Right ventricle myocardium superior (tissue), 1 donor: ENCODE measurements at regions not wholly inside any gene's neighbourhood (a gene's known extent, or its start where the extent isn't known, plus 50 kb on each side); places are given as distances from the start of the nearest gene placed in this dataset.

Source experiments
- ATAC-seq: fragments of 200-7000 bp; cut with Tn5 transposase; one replicate; pipeline ENCODE4 v1.9.1; 2020; ENCODE audit warnings: mild to moderate bottlenecking; ENCODE audit not compliant: poor library complexity
- DNase-seq: peaks from one replicate; pipeline ENCODE4 v3.0.0-alpha.2; 2020
- intact Hi-C: fragments of 100-400 bp; cut with DNase I; formaldehyde crosslinking; loops from one replicate; pipeline ENCODE4 v1.11.2; 2022
- donor health status: DM: no; HTN: yes; CAD: no; lungs with severe emphysema.

GRCh38 chr14:79991866-79992265 lies 219.4 kb downstream of the DIO2 start:
- ATAC-seq (no peak), DNase-seq (no peak)
- intact Hi-C loops, result no loop called here

GRCh38 chr14:79989990-79990389 lies 221.3 kb downstream of the DIO2 start:
- intact Hi-C loops, result no loop called here
- ATAC-seq, result no peak

GRCh38 chr14:79986251-79986650 lies 225.1 kb downstream of the DIO2 start:
- intact Hi-C loops, result no loop called here
- no peak for DNase-seq

More at GRCh38 chr14:79989990-79990389, 221.3 kb downstream of the DIO2 start:
- no peak for DNase-seq

GRCh38 chr14:79972230-79972629 lies 239.1 kb downstream of the DIO2 start:
- intact Hi-C loops, result no loop called here
- no peak for DNase-seq
- peak; percentile 29 for ATAC-seq

More at GRCh38 chr14:79986251-79986650, 225.1 kb downstream of the DIO2 start:
- no peak for ATAC-seq

GRCh38 chr14:79971330-79971729 lies 240.0 kb downstream of the DIO2 start:
- no peak for DNase-seq
- no peak for ATAC-seq
- intact Hi-C loops, result no loop called here

- intact Hi-C loops, result no loop called here
- DNase-seq (no peak), ATAC-seq (no peak)
Observed at GRCh38 chr14:79967453-79967852, 243.9 kb downstream of the DIO2 start.

GRCh38 chr14:79967001-79967400 lies 244.3 kb downstream of the DIO2 start:
- intact Hi-C loops, result no loop called here
- DNase-seq (no peak), ATAC-seq (no peak)

GRCh38 chr14:79965896-79966295 lies 245.4 kb downstream of the DIO2 start:
- ATAC-seq (no peak), DNase-seq (no peak)
- intact Hi-C loops, result no loop called here

GRCh38 chr14:79961197-79961596 lies 250.1 kb downstream of the DIO2 start:
- no peak for ATAC-seq
- intact Hi-C loops, result no loop called here

GRCh38 chr14:79960288-79960687 lies 251.0 kb downstream of the DIO2 start:
- intact Hi-C loops, result no loop called here
- no peak for ATAC-seq
- no peak for DNase-seq

More at GRCh38 chr14:79961197-79961596, 250.1 kb downstream of the DIO2 start:
- no peak for DNase-seq

GRCh38 chr14:79951572-79951971 lies 259.7 kb downstream of the DIO2 start:
- no peak for ATAC-seq
- intact Hi-C loops, result no loop called here
- no peak for DNase-seq

GRCh38 chr14:79949906-79950305 lies 261.4 kb downstream of the DIO2 start:
- intact Hi-C loops, result no loop called here
- DNase-seq, result no peak

GRCh38 chr14:79947440-79948054 lies 263.8 kb downstream of the DIO2 start:
- intact Hi-C loops, result no loop called here
- no peak for DNase-seq
- ATAC-seq, result no peak

More at GRCh38 chr14:79949906-79950305, 261.4 kb downstream of the DIO2 start:
- ATAC-seq, result no peak

GRCh38 chr14:79939235-79939634 lies 272.1 kb downstream of the DIO2 start:
- intact Hi-C loops, result no loop called here
- ATAC-seq, result no peak

GRCh38 chr14:79938185-79938584 lies 273.1 kb downstream of the DIO2 start:
- ATAC-seq (no peak), DNase-seq (no peak)
- intact Hi-C loops, result no loop called here

More at GRCh38 chr14:79939235-79939634, 272.1 kb downstream of the DIO2 start:
- DNase-seq, result no peak

- ATAC-seq (no peak), DNase-seq (no peak)
- intact Hi-C loops, result no loop called here
Observed at GRCh38 chr14:79937433-79937832, 273.9 kb downstream of the DIO2 start.

- no peak for DNase-seq
- ATAC-seq, result no peak
- intact Hi-C loops, result no loop called here
Observed at GRCh38 chr14:79924551-79924950, 286.8 kb downstream of the DIO2 start.

- ATAC-seq, result no peak
- intact Hi-C loops, result no loop called here
- no peak for DNase-seq
Observed at GRCh38 chr14:79920180-79920692, 291.1 kb downstream of the DIO2 start.
